ENCODE measurements at regions not wholly inside any gene's neighbourhood (a gene's known extent, or its start where the extent isn't known, plus 50 kb on each side); places are given as distances from the start of the nearest gene placed in this dataset.

DNA sequence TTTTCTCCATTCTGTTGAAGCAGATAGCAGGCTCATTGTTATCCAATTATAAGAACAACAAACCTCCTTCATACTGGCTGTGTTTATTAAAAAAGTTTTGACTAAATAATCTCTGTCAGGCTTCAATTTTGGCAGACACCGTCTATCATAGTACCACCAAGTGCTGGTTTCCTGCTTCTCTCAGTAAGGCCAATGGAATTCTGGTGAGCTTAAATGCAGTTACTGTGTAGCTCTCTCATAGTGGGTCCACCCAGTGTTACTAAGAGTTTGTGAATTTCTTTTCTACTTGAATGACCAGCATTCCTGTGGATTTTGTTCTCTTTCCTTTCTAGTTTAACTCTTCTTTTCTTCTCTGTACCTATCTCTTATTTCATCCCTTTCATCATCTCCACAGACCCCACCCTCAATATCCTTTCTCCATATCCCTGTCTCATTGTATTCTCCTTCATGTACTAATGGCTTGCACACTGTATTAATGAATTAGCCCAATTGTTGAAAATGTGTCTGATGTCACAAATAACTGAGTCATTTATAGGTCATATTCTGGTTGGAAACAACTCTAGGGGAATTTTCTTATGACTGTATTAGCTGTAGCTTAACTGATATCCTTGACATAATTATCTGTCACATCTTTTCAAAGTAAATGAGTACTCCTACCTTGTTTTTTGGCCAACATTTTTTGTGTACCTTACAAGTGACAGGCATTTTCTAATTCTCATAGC is 372.1 kb downstream of the FAT3 start:
- no peak for TF ChIP-seq EZH2 (IDR thresholded peaks at IDR 0.05; ENCODE audit: borderline replicate concordance, low read depth, low read length, severe bottlenecking)
- TF ChIP-seq, protein P1, sequence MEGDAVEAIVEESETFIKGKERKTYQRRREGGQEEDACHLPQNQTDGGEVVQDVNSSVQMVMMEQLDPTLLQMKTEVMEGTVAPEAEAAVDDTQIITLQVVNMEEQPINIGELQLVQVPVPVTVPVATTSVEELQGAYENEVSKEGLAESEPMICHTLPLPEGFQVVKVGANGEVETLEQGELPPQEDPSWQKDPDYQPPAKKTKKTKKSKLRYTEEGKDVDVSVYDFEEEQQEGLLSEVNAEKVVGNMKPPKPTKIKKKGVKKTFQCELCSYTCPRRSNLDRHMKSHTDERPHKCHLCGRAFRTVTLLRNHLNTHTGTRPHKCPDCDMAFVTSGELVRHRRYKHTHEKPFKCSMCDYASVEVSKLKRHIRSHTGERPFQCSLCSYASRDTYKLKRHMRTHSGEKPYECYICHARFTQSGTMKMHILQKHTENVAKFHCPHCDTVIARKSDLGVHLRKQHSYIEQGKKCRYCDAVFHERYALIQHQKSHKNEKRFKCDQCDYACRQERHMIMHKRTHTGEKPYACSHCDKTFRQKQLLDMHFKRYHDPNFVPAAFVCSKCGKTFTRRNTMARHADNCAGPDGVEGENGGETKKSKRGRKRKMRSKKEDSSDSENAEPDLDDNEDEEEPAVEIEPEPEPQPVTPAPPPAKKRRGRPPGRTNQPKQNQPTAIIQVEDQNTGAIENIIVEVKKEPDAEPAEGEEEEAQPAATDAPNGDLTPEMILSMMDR (IDR thresholded peaks at IDR 0.05; ENCODE audit: borderline replicate concordance, extremely low read depth, low read length, poor library complexity, severe bottlenecking): no peak
- no peaks in the 10 kb centered on the region for H3K79me2 ChIP-seq (ENCODE audit: insufficient read depth, low read length)
- no peaks in the 10 kb centered on the region for H4K20me1 ChIP-seq (ENCODE audit: insufficient read depth, low read length)
- H3K4me2 ChIP-seq (ENCODE audit: insufficient read depth, low read length): no peak overlapping the region
- no peak overlapping the region for H2AFZ ChIP-seq (ENCODE audit: low read depth, low read length)
- no peaks in the 10 kb centered on the region for H3K36me3 ChIP-seq (ENCODE audit: insufficient read depth, low read length)
- H3K4me3 ChIP-seq (ENCODE audit: low read depth in 1 of 2, low read length in 2 of 2): no peak overlapping the region
- no peaks in the 10 kb centered on the region for H3K27me3 ChIP-seq (ENCODE audit: insufficient read depth, low read length, poor library complexity)
- H3K9me3 ChIP-seq (ENCODE audit: insufficient read depth, low read length, severe bottlenecking): no peaks in the 10 kb centered on the region
- H3K27ac ChIP-seq (ENCODE audit: low read length): no peak overlapping the region
- no peak overlapping the region for H3K9ac ChIP-seq (ENCODE audit: low read depth, low read length)
- H3K4me1 ChIP-seq (ENCODE audit: insufficient read depth, low read length): no peaks in the 10 kb centered on the region
- ATAC-seq (ENCODE audit: insufficient read depth, low read depth): no peak
- no peak for DNase-seq

DNA sequence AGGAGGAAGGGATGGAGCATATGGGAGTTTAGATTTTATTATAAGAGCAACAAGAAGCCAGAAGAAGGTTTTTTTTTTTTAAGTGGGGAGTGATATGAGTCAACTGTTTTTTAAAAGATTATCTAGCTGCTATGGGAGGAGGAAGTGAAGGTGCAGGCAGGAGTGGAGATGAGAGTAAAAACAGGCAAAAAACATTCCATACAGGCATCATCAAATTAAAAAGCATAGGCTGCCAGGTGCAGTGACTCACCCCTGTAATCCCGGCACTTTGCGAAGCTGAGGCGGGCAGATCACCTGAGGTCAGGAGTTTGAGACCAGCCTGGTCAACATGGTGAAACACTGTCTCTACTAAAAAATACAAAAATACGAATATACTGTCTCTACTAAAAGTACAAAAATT is 368.4 kb upstream of the MTNR1B start:
- H3K27me3 ChIP-seq (ENCODE audit: insufficient read depth, low read length, poor library complexity): no peaks in the 10 kb centered on the region
- no peak for ATAC-seq (ENCODE audit: insufficient read depth, low read depth)
- TF ChIP-seq EZH2 (IDR thresholded peaks at IDR 0.05; ENCODE audit: borderline replicate concordance, low read depth, low read length, severe bottlenecking): no peak
- TF ChIP-seq, protein P1 (IDR thresholded peaks at IDR 0.05; ENCODE audit: borderline replicate concordance, extremely low read depth, low read length, poor library complexity, severe bottlenecking): no peak
- no peaks in the 10 kb centered on the region for H4K20me1 ChIP-seq (ENCODE audit: insufficient read depth, low read length)
- no peaks in the 10 kb centered on the region for H3K4me1 ChIP-seq (ENCODE audit: insufficient read depth, low read length)
- H3K36me3 ChIP-seq (ENCODE audit: insufficient read depth, low read length): no peaks in the 10 kb centered on the region
- no peak for DNase-seq
- no peaks in the 10 kb centered on the region for H3K9me3 ChIP-seq (ENCODE audit: insufficient read depth, low read length, severe bottlenecking)
- no peak overlapping the region for H3K4me3 ChIP-seq (ENCODE audit: low read depth in 1 of 2, low read length in 2 of 2)
- no peak overlapping the region for H3K4me2 ChIP-seq (ENCODE audit: insufficient read depth, low read length)
- H2AFZ ChIP-seq (ENCODE audit: low read depth, low read length): no peak overlapping the region
- H3K79me2 ChIP-seq (ENCODE audit: insufficient read depth, low read length): no peaks in the 10 kb centered on the region
- no peak overlapping the region for H3K27ac ChIP-seq (ENCODE audit: low read length)
- no peak overlapping the region for H3K9ac ChIP-seq (ENCODE audit: low read depth, low read length)

DNA sequence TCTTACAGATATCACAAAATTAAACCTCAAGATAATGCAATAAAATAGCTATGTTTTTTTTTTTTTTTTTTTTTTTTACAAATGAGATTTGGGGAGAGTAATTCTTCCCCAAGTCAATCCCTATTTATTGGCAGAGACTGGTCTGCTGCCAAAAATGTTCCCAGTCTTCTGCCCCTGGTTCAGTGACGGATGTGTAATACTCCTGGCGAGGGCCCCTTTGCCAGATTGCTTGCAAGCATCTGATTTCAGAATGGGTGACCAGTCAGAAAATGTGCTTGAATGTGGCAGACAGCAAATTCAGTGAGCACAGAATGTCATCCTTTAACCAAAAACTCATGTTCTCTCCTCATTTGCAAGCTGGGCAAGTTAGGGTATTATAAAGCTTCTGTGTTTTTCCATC is 363.8 kb upstream of the MTNR1B start:
- no peak for ATAC-seq (ENCODE audit: insufficient read depth, low read depth)
- Histone ChIP-seq H3K27ac (ENCODE audit: low read length) (no peak overlapping the region), H4K20me1 (ENCODE audit: insufficient read depth, low read length) (no peaks in the 10 kb centered on the region), H3K4me1 (ENCODE audit: insufficient read depth, low read length) (no peaks in the 10 kb centered on the region), H3K4me3 (ENCODE audit: low read depth in 1 of 2, low read length in 2 of 2) (no peak overlapping the region), H3K79me2 (ENCODE audit: insufficient read depth, low read length) (no peaks in the 10 kb centered on the region), H3K27me3 (ENCODE audit: insufficient read depth, low read length, poor library complexity) (no peaks in the 10 kb centered on the region), H3K4me2 (ENCODE audit: insufficient read depth, low read length) (no peak overlapping the region), H2AFZ (ENCODE audit: low read depth, low read length) (no peak overlapping the region), H3K36me3 (ENCODE audit: insufficient read depth, low read length) (no peaks in the 10 kb centered on the region), H3K9ac (ENCODE audit: low read depth, low read length) (no peak overlapping the region), H3K9me3 (ENCODE audit: insufficient read depth, low read length, severe bottlenecking) (no peaks in the 10 kb centered on the region)
- DNase-seq: no peak
- TF ChIP-seq, protein P1 (IDR thresholded peaks at IDR 0.05; ENCODE audit: borderline replicate concordance, extremely low read depth, low read length, poor library complexity, severe bottlenecking): no peak
